NCI-H2196 (cell line): ENCODE measurements at regions not wholly inside any gene's neighbourhood (a gene's known extent, or its start where the extent isn't known, plus 50 kb on each side); places are given as distances from the start of the nearest gene placed in this dataset.
A peak's percentile ranks its signal among the peaks of the same experiment; 100 is the strongest.

Experiments
- DNase-seq: peaks from one replicate; lab custom pipeline; 2025; ENCODE audit not compliant: unreplicated experiment; lab: John Stamatoyannopoulos, UW

GRCh38 chr11:121754598-121754997 is 301.8 kb upstream of the SORL1-AS1 start:
- DNase-seq: no peak

- DNase-seq: no peak
These were observed 296.9 kb upstream of the SORL1-AS1 start for GRCh38 chr11:121749691-121750090.

GRCh38 chr11:121748068-121748467 is 295.3 kb upstream of the SORL1-AS1 start:
- no peak for DNase-seq

- no peak for DNase-seq
These were observed 290.5 kb upstream of the SORL1-AS1 start for GRCh38 chr11:121743285-121743684.

- no peak for DNase-seq
These were observed 289.1 kb upstream of the SORL1-AS1 start for GRCh38 chr11:121741761-121742361.

GRCh38 chr11:121741351-121741760 is 288.6 kb upstream of the SORL1-AS1 start:
- DNase-seq: no peak

- no peak for DNase-seq
These were observed 288.1 kb upstream of the SORL1-AS1 start for GRCh38 chr11:121740902-121741301.

GRCh38 chr11:121733858-121734257 is 281.1 kb upstream of the SORL1-AS1 start:
- DNase-seq: no peak

GRCh38 chr11:121727942-121728341 is 275.2 kb upstream of the SORL1-AS1 start:
- no peak for DNase-seq

- no peak for DNase-seq
These were observed 270.5 kb upstream of the SORL1-AS1 start for GRCh38 chr11:121723246-121723741.

- peak; percentile 85 for DNase-seq
These were observed 269.9 kb upstream of the SORL1-AS1 start for GRCh38 chr11:121722431-121723245.

- no peak for DNase-seq
These were observed 269.2 kb upstream of the SORL1-AS1 start for GRCh38 chr11:121721961-121722360.

- no peak for DNase-seq
These were observed 268.7 kb upstream of the SORL1-AS1 start for GRCh38 chr11:121721448-121721847.

GRCh38 chr11:121717296-121717695 is 264.5 kb upstream of the SORL1-AS1 start:
- no peak for DNase-seq

GRCh38 chr11:121716060-121716459 is 263.3 kb upstream of the SORL1-AS1 start:
- no peak for DNase-seq

- no peak for DNase-seq
These were observed 262.6 kb upstream of the SORL1-AS1 start for GRCh38 chr11:121715405-121715804.

GRCh38 chr11:121714351-121714750 is 261.6 kb upstream of the SORL1-AS1 start:
- DNase-seq: no peak

- DNase-seq: no peak
These were observed 259.2 kb upstream of the SORL1-AS1 start for GRCh38 chr11:121711939-121712338.

GRCh38 chr11:121711236-121711635 is 258.5 kb upstream of the SORL1-AS1 start:
- no peak for DNase-seq

GRCh38 chr11:121706884-121707420 is 254.2 kb upstream of the SORL1-AS1 start:
- DNase-seq: no peak

- DNase-seq: no peak
These were observed 250.4 kb upstream of the SORL1-AS1 start for GRCh38 chr11:121703201-121703600.

GRCh38 chr11:121700968-121701367 is 248.2 kb upstream of the SORL1-AS1 start:
- DNase-seq: no peak
